GM12878 (cell line): ENCODE measurements at regions not wholly inside any gene's neighbourhood (a gene's known extent, or its start where the extent isn't known, plus 50 kb on each side); places are given as distances from the start of the nearest gene placed in this dataset.

Experiments
- ATAC-seq: fragments of 200-7000 bp; cut with Tn5 transposase; 3 replicates; pipeline ENCODE4 v1.9.1; 2020; ENCODE audit warnings: mild to moderate bottlenecking, moderate library complexity
- BruUV-seq: library from RNA; stranded (reverse); fragments of 400-500 nt; replicated peaks from 2 replicates; lab custom pipeline; 2021; lab: Mats Ljungman, UMichigan
- CTCF ChIA-PET: fragments of 300-600 bp; sonication (Branson Sonifier 250); formaldehyde crosslinking; extraction: SDS; loops from one replicate; lab custom pipeline; 2021; ENCODE audit warnings: inconsistent platforms; lab: Yijun Ruan, JAX
- POLR2A ChIA-PET: fragments of 350-600 bp; formaldehyde crosslinking; extraction: SDS; loops from one replicate; lab custom pipeline; 2021; ENCODE audit warnings: inconsistent platforms; lab: Charles Lee
- RAD21 ChIA-PET: fragments of 300-600 bp; sonication (Branson Sonifier 250); formaldehyde crosslinking; loops from one replicate; lab custom pipeline; 2023; ENCODE audit warnings: antibody characterized with exemption; ENCODE audit not compliant: unreplicated experiment; lab: Charles Lee
- SMC1A ChIA-PET: fragments of 300-600 bp; sonication (Branson Sonifier 250); formaldehyde crosslinking; loops from one replicate; lab custom pipeline; 2023; ENCODE audit not compliant: unreplicated experiment, uncharacterized antibody; lab: Charles Lee
- DNase-seq: peaks from one replicate; pipeline ENCODE4 v3.0.0-alpha.2; 2011; ENCODE audit warnings: low read depth, low spot score
- FAIRE-seq: peaks from 3 replicates; lab custom pipeline; 2011; peaks lifted over from hg19 to GRCh38; lab: Jason Lieb, UNC
- H2AFZ ChIP-seq: 2 replicates; pipeline ENCODE4 v1.6.0; 2011; ENCODE audit warnings: low read depth, low read length, control low read depth; ENCODE audit not compliant: control insufficient read depth
- H3K27ac ChIP-seq: 2 replicates; pipeline ENCODE4 v1.5.1; 2011; ENCODE audit warnings: control low read depth; ENCODE audit not compliant: control insufficient read depth, insufficient read depth
- H3K27me3 ChIP-seq, 2 experiments: replicated peaks in 1 of 2; 2 replicates each; pipeline versions ENCODE4 v1.6.0 to v1.6.1; 2011; ENCODE audit warnings: low read length in 1 of 2; ENCODE audit not compliant: control insufficient read depth in 2 of 2, insufficient read depth in 2 of 2
- H3K36me3 ChIP-seq, 2 experiments: 2 replicates each; pipeline ENCODE4 v1.5.1; 2011; ENCODE audit warnings: low read length in 1 of 2; ENCODE audit not compliant: control insufficient read depth in 2 of 2, insufficient read depth in 2 of 2
- H3K4me1 ChIP-seq: 2 replicates; pipeline ENCODE4 v1.6.1; 2011; ENCODE audit warnings: mild to moderate bottlenecking, low read length, moderate library complexity, mixed read lengths; ENCODE audit not compliant: control insufficient read depth, insufficient read depth
- H3K4me2 ChIP-seq: 2 replicates; pipeline ENCODE4 v1.6.0; 2011; ENCODE audit warnings: control low read depth; ENCODE audit not compliant: control insufficient read depth, insufficient read depth
- H3K4me3 ChIP-seq: fragments of 200-600 bp; sonication (generic); 2 replicates; pipeline ENCODE4 v1.5.1; 2016
- H3K79me2 ChIP-seq: 2 replicates; pipeline ENCODE4 v1.6.0; 2011; ENCODE audit warnings: low read length; ENCODE audit not compliant: control insufficient read depth, insufficient read depth
- H3K9ac ChIP-seq: 2 replicates; pipeline ENCODE4 v1.8.0; 2011; ENCODE audit warnings: low read length, control low read depth, mixed read lengths; ENCODE audit not compliant: control insufficient read depth, insufficient read depth
- H3K9me3 ChIP-seq: replicated peaks from 3 replicates; pipeline ENCODE4 v1.5.1; 2011; ENCODE audit warnings: mild to moderate bottlenecking, low read length; ENCODE audit not compliant: control insufficient read depth, insufficient read depth
- H4K20me1 ChIP-seq: 2 replicates; pipeline ENCODE4 v1.6.0; 2011; ENCODE audit not compliant: control insufficient read depth, insufficient read depth
- ATF7 ChIP-seq: fragments of 450-650 bp; IDR thresholded peaks from 2 replicates; pipeline ENCODE4 v1.6.1; 2016; ENCODE audit warnings: low read depth, mild to moderate bottlenecking
- BCL11A ChIP-seq: IDR thresholded peaks from 2 replicates; pipeline ENCODE4 v1.6.1; 2011; ENCODE audit warnings: low read depth, low read length
- CBX3 ChIP-seq: fragments of 200-600 bp; sonication (generic); IDR thresholded peaks from 2 replicates; pipeline ENCODE4 v1.6.1; 2016; ENCODE audit warnings: low read depth, borderline replicate concordance
- CBX5 ChIP-seq: sonication (generic); IDR thresholded peaks from 2 replicates; pipeline ENCODE4 v1.6.1; 2016; ENCODE audit warnings: low read depth, moderate library complexity, mild to moderate bottlenecking, inconsistent platforms
- CREM ChIP-seq: IDR thresholded peaks from 2 replicates; pipeline ENCODE4 v1.6.1; 2014; ENCODE audit warnings: antibody characterized with exemption, low read depth
- EGR1 ChIP-seq, 2 experiments: IDR thresholded peaks; 1 replicate in 1 of 2; 2 replicates in 1 of 2; pipeline ENCODE4 v1.6.1; 2011 to 2012; ENCODE audit warnings: low read depth in 2 of 2, low read length in 2 of 2, borderline replicate concordance in 1 of 2, mild to moderate bottlenecking in 1 of 2, moderate library complexity in 1 of 2
- GABPA ChIP-seq: IDR thresholded peaks from 2 replicates; pipeline ENCODE4 v1.6.1; 2014; ENCODE audit warnings: antibody characterized with exemption, low read depth, mild to moderate bottlenecking, inconsistent platforms
- JUND ChIP-seq: IDR thresholded peaks from 2 replicates; pipeline ENCODE4 v1.6.1; 2012; ENCODE audit warnings: low read depth, mild to moderate bottlenecking, low read length, improper control_type of control experiment, moderate library complexity
- KLF5 ChIP-seq: fragments of 450-650 bp; IDR thresholded peaks from 2 replicates; pipeline ENCODE4 v1.6.1; 2014; ENCODE audit warnings: mild to moderate bottlenecking; ENCODE audit not compliant: partially characterized antibody
- MTA3 ChIP-seq: IDR thresholded peaks from 2 replicates; pipeline ENCODE4 v1.6.1; 2012; ENCODE audit warnings: low read length, inconsistent platforms, borderline replicate concordance
- NR2C2 ChIP-seq: IDR thresholded peaks from 2 replicates; pipeline ENCODE4 v1.6.1; 2011; ENCODE audit warnings: borderline replicate concordance, low read depth; ENCODE audit not compliant: control insufficient read depth, insufficient read length
- POLR2AphosphoS5 ChIP-seq: IDR thresholded peaks from 2 replicates; pipeline ENCODE4 v1.6.1; 2011; ENCODE audit warnings: mild to moderate bottlenecking, low read length, inconsistent platforms
- POU2F2 ChIP-seq: IDR thresholded peaks from 3 replicates; pipeline ENCODE4 v1.6.1; 2011; ENCODE audit warnings: low read depth, mild to moderate bottlenecking, low read length, borderline replicate concordance
- SREBF2 ChIP-seq: IDR thresholded peaks from 2 replicates; pipeline ENCODE4 v1.6.1; 2012; ENCODE audit warnings: mild to moderate bottlenecking, low read length
- SRF ChIP-seq, 2 experiments: IDR thresholded peaks; 2 replicates each; pipeline ENCODE4 v1.6.1; 2011; ENCODE audit warnings: low read depth in 2 of 2, low read length in 2 of 2, mild to moderate bottlenecking in 1 of 2, moderate library complexity in 1 of 2
- ZNF207 ChIP-seq: fragments of 450-650 bp; IDR thresholded peaks from 2 replicates; pipeline ENCODE4 v1.6.1; 2014; ENCODE audit warnings: antibody characterized with exemption, mild to moderate bottlenecking, borderline replicate concordance
- ZNF217 ChIP-seq: fragments of 450-650 bp; IDR thresholded peaks from 2 replicates; pipeline ENCODE4 v1.6.1; 2017; ENCODE audit warnings: antibody characterized with exemption, mild to moderate bottlenecking
- ZNF622 ChIP-seq: fragments of 450-650 bp; IDR thresholded peaks from 2 replicates; pipeline ENCODE4 v1.6.1; 2017; ENCODE audit warnings: mild to moderate bottlenecking, inconsistent platforms
- in situ Hi-C: fragments of 300-500 bp; cut with MboI; formaldehyde crosslinking; loops from 9 replicates; pipeline ENCODE4 v1.14.3; 2018; ENCODE audit warnings: mixed read lengths
- intact Hi-C: fragments of 100-400 bp; cut with micrococcal nuclease; formaldehyde crosslinking; loops from one replicate; pipeline ENCODE4 v1.14.2; 2022; ENCODE audit not compliant: unreplicated experiment

DNA sequence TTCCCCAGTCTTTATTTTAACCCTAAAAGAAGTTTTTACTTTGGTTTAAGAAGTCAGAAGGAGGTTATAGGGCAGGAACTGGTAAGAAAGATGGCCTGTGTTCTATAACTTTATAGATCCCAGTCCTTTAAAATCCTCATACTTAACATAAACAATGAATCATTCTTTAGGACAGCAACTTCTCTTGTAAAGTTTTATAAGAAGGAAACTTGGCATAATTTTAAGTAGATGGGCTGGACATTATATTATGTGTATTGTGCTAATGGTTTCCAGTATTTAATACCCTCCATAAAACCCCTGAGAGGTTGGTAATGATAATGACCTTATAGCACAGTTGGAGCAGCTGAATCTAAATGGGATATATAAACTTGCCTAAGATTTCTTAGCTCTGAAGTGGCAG, 247.2 kb downstream of the FAM170A start:
- Histone ChIP-seq H2AFZ (no peak overlapping the region), H3K4me2 (no peak overlapping the region), H3K4me1 (no peaks in the 10 kb centered on the region), H3K79me2 (no peaks in the 10 kb centered on the region), H3K4me3 (no peak overlapping the region), H4K20me1 (no peaks in the 10 kb centered on the region), H3K27ac (no peak overlapping the region), H3K9me3 (no peaks in the 10 kb centered on the region), H3K27me3 (no peaks in the 10 kb centered on the region), H3K9ac (no peak overlapping the region), H3K36me3 (no peaks in the 10 kb centered on the region)
- no TSS peak for BruUV-seq
- FAIRE-seq = no peak
- ChIA-PET RAD21 (no interaction called here), SMC1A (interaction anchor here (1.0 kb wide), 2 partner anchors 11 to 18 kb away, joined by 4 read pairs; no protein-coding TSS in a partner anchor), CTCF (no interaction called here), POLR2A (no interaction called here)
- DNase-seq = no peak
- intact Hi-C loops (no loop called here), in situ Hi-C loops (no loop called here)
- no peak for TF ChIP-seq EGR1 (IDR thresholded peaks at IDR 0.05; ENCODE audit: borderline replicate concordance in 1 of 2, low read depth in 2 of 2, low read length in 2 of 2)
- TF ChIP-seq CBX3 = no peak
- TF ChIP-seq GABPA = no peak
- TF ChIP-seq CBX5 = no peak
- TF ChIP-seq CREM = no peak
- no peak for TF ChIP-seq POLR2AphosphoS5
- TF ChIP-seq ZNF207 = no peak
- no peak for TF ChIP-seq POU2F2
- no peak for TF ChIP-seq ZNF217
- TF ChIP-seq SREBF2 = no peak
- TF ChIP-seq ZNF622 = no peak
- TF ChIP-seq MTA3 = no peak
- no peak for TF ChIP-seq BCL11A
- TF ChIP-seq ATF7 = no peak
- TF ChIP-seq NR2C2 = no peak
- no peak for TF ChIP-seq KLF5
- TF ChIP-seq SRF (IDR thresholded peaks at IDR 0.05; ENCODE audit: low read depth in 2 of 2, low read length in 2 of 2) = no peak
- no peak for TF ChIP-seq JUND
- no peak for ATAC-seq
